SK-N-SH (cell line): ENCODE measurements at regions not wholly inside any gene's neighbourhood (a gene's known extent, or its start where the extent isn't known, plus 50 kb on each side); places are given as distances from the start of the nearest gene placed in this dataset.

Source experiments
- CHD2 ChIP-seq: fragments of 150-350 bp; IDR thresholded peaks from 2 replicates; pipeline ENCODE4 v1.6.1; 2018; ENCODE audit warnings: low read length; ENCODE audit not compliant: partially characterized antibody
- FOXM1 ChIP-seq: IDR thresholded peaks from 2 replicates; pipeline ENCODE4 v1.4.0; 2012; ENCODE audit warnings: low read depth, mild to moderate bottlenecking
- JUND ChIP-seq: IDR thresholded peaks from 2 replicates; pipeline ENCODE4 v1.4.0; 2012
- RFX5 ChIP-seq: IDR thresholded peaks from 2 replicates; pipeline ENCODE4 v1.6.1; 2012; ENCODE audit warnings: mild to moderate bottlenecking, improper control_type of control experiment, low read length
- RXRA ChIP-seq: IDR thresholded peaks from 2 replicates; pipeline ENCODE4 v1.4.0; 2012; ENCODE audit warnings: low read depth, mild to moderate bottlenecking, borderline replicate concordance
- TCF12 ChIP-seq: IDR thresholded peaks from 2 replicates; pipeline ENCODE4 v1.4.0; 2012
- TF ChIP-seq, protein P1 (sequence below): fragments of 200-600 bp; sonication (generic); IDR thresholded peaks from 2 replicates; pipeline ENCODE4 v1.6.1; 2017; ENCODE audit warnings: antibody characterized with exemption, mild to moderate bottlenecking, moderate library complexity
- TF ChIP-seq, protein P2 (sequence below): IDR thresholded peaks from 2 replicates; pipeline ENCODE4 v1.4.0; 2012; ENCODE audit warnings: low read depth
- TF ChIP-seq, protein P3 (sequence below): IDR thresholded peaks from 2 replicates; pipeline ENCODE4; 2012

DNA sequence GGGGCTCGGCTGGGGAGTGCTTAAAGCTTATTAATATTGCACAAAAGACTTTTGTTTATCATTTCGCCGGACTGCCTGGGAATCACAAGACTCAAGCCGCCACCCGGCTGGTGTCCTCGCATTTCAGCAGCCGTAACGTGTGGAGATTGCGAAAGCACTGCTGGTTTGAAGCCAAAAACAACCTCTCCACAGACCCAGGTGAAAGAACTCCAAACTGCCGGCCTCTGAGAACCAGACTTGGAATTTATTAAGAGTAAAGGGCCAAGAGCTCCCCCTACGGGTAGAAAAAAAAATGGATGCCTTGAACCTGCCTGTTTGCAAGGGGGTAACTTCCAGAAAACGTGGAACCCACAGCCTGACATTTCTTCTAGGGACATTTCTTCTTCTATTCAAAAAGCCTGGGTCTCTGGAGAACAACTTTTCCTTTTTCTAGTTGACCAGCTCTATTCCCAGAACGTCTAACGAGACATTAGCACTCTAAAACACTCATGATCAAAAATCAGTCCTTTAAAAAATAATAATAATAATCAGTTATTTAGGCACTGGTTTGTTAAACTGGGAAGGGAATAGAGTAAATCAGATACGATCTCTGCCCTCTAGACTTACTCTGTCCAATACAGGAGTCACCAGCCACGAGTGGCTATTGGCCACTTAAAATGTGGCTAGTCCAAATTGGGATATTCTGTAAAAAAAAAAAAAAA, 216.3 kb downstream of the C1D start:
- TF ChIP-seq RFX5 (no peak), TCF12 (peak; percentile 63), JUND (no peak), RXRA (no peak; the same call in 1 of the 2 replicates), CHD2 (no peak), FOXM1 (no peak)
- TF ChIP-seq, protein P1, sequence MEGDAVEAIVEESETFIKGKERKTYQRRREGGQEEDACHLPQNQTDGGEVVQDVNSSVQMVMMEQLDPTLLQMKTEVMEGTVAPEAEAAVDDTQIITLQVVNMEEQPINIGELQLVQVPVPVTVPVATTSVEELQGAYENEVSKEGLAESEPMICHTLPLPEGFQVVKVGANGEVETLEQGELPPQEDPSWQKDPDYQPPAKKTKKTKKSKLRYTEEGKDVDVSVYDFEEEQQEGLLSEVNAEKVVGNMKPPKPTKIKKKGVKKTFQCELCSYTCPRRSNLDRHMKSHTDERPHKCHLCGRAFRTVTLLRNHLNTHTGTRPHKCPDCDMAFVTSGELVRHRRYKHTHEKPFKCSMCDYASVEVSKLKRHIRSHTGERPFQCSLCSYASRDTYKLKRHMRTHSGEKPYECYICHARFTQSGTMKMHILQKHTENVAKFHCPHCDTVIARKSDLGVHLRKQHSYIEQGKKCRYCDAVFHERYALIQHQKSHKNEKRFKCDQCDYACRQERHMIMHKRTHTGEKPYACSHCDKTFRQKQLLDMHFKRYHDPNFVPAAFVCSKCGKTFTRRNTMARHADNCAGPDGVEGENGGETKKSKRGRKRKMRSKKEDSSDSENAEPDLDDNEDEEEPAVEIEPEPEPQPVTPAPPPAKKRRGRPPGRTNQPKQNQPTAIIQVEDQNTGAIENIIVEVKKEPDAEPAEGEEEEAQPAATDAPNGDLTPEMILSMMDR: peak; percentile 88
- TF ChIP-seq, protein P2, sequence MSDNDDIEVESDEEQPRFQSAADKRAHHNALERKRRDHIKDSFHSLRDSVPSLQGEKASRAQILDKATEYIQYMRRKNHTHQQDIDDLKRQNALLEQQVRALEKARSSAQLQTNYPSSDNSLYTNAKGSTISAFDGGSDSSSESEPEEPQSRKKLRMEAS: no peak
- TF ChIP-seq, protein P3, sequence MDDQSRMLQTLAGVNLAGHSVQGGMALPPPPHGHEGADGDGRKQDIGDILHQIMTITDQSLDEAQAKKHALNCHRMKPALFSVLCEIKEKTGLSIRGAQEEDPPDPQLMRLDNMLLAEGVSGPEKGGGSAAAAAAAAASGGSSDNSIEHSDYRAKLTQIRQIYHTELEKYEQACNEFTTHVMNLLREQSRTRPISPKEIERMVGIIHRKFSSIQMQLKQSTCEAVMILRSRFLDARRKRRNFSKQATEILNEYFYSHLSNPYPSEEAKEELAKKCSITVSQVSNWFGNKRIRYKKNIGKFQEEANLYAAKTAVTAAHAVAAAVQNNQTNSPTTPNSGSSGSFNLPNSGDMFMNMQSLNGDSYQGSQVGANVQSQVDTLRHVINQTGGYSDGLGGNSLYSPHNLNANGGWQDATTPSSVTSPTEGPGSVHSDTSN: no peak; the same call in 1 of the 2 replicates
